Middle frontal gyrus (tissue), 1 donor: ENCODE measurements at regions not wholly inside any gene's neighbourhood (a gene's known extent, or its start where the extent isn't known, plus 50 kb on each side); places are given as distances from the start of the nearest gene placed in this dataset.
"Not testable (repeated sequence)": the region's sequence is repeated elsewhere in the genome, so short reads cannot be mapped to it uniquely, and the experiment has no call there.

Source experiments
- DNase-seq: peaks from one replicate; pipeline ENCODE4 v3.0.0-alpha.2; 2015; ENCODE audit warnings: low spot score; ENCODE audit errors: extremely low spot score

GRCh38 chr2:38483776-38484501 is 106.9 kb upstream of the ATL2 start:
- DNase-seq = no peak

DNA sequence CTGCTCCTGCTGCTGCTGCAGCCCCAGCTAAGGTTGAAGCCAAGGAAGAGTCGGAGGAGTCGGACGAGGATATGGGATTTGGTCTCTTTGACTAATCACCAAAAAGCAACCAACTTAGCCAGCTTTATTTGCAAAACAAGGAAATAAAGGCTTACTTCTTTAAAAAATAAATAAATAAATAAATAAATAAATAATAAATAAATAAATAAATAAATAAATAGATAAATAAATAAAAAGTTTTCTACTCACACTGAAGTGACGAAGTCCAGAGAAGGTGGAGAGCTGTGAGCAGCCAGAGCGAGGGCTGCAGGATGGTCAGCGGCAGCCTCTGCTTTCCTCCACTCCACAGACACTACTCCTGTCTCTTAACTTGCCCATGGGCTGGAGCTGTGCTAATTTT is 105.6 kb upstream of the ATL2 start:
- not testable (repeated sequence) for DNase-seq

GRCh38 chr2:38480617-38481016 is 103.5 kb upstream of the ATL2 start:
- DNase-seq = no peak

GRCh38 chr2:38477006-38477405 is 99.9 kb upstream of the ATL2 start:
- DNase-seq = no peak

DNA sequence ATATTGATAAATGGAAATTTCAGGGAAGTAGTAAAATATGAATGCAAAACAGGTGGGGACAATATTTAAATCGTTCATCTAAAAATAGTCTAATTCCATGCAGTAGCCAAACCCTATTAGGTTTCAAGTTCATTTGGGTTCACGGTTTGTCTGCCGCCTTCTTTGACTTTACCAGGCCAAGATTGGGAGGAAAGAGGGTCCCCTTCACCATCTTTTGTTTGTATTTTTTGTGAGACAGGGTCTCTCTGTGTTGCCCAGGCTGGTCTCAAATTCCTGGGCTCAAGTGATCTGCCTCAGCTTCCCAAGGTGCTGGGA is 98.5 kb upstream of the ATL2 start:
- DNase-seq = no peak

- no peak for DNase-seq
Measured at GRCh38 chr2:38474715-38475566, 97.9 kb upstream of the ATL2 start.

DNA sequence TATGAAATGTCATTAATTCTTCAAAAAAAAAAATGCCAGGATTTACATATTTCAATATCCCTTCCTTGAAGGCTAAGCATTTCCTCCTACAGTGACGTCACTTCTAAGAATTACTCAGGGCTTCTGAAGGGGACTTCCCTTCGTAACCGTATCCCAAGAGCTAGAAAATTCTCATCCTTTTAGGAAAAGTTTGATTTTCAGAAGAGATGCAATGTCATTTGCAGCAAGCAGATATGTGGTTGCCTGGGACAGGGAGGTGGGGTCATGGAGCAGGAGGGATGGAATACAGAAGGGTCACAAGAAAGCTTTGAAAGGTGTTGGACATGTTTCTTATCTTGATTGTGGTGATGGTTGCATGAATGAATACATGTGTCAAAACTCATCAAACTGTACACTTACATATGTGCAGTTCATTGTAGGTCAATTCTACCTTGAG is 97.0 kb upstream of the ATL2 start:
- DNase-seq = no peak

DNA sequence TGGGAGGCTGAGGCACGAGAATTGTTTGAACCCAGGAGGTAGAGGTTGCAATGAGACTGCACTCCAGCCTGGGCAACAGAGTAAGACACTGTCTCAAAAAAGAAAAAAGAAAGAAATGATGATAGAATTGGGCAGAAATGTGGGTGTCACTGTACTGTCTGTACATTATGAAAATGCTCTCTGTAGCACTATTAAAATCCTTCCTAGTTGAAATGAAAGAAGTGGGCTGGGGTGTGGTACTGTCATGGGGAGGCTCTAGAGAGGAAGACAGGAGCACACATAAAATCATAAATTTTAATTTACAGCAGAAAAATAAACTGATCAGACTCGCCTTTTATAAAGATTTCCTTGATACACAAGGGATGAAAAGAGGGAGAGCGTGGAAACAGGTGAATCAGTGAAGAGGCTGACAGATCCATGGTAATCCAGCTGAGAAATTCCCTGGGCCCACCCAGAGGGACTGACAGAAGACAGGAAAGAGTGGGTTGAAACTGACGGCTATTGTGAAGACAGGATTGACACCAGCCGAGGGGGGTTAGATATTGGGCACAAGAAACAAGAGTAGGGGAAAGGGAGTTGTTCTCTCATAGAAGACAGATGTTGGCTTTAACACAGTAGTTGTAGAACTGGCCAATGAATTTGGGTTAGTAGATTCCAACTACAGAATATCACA is 96.4 kb upstream of the ATL2 start:
- no peak for DNase-seq

GRCh38 chr2:38470115-38470514 is 93.0 kb upstream of the ATL2 start:
- no peak for DNase-seq

DNA sequence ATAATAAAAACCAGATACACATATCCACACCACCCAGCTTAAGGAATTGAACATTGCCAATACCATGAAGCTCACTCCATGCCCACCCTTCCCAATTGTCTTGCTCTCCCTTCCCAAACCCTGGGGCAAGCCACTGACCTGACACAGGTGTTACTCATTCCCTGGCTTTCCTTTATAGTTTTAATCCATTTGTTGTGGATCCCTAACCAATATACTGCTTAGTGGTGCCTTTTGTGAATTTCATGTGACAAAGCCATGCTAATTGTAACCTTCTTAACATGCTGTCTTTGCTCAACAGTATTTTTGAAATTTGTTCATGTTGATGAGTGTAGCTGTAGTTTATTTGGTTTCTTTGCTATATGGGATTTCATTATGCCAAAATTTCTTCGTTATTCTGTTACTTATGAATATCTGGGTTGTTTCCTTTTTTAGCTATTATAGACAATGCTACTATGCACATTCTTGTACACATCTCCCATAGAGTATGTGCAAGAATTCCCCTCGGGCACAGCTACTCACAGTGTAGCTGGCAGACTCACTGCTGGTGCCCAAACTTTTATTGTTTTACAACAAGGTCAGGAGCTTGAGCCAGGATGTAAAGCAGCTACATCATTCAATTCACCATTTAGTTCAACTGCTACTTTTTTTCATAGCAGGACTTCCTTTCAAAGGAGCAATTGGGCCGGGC is 90.8 kb upstream of the ATL2 start:
- no peak for DNase-seq

GRCh38 chr2:38466876-38467767 is 90.0 kb upstream of the ATL2 start:
- no peak for DNase-seq

- no peak for DNase-seq
Measured at GRCh38 chr2:38466409-38466808, 89.3 kb upstream of the ATL2 start.

DNA sequence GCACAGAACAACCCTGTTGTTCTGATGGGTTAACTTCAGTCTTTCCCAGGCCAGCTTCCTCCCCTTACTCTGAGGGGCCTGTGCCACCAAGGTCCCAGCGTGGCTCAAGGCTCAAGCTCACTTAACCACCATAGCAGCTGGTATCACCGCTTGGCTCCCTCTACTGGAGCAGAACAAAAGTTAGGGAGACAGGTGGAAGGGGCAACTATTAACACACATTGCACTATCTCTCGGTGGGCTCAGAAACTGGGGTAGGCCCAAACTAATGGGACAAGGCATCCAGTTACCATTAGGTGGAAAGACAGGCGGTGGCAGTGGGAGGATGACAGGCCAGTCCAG is 88.7 kb upstream of the ATL2 start:
- no peak for DNase-seq

DNA sequence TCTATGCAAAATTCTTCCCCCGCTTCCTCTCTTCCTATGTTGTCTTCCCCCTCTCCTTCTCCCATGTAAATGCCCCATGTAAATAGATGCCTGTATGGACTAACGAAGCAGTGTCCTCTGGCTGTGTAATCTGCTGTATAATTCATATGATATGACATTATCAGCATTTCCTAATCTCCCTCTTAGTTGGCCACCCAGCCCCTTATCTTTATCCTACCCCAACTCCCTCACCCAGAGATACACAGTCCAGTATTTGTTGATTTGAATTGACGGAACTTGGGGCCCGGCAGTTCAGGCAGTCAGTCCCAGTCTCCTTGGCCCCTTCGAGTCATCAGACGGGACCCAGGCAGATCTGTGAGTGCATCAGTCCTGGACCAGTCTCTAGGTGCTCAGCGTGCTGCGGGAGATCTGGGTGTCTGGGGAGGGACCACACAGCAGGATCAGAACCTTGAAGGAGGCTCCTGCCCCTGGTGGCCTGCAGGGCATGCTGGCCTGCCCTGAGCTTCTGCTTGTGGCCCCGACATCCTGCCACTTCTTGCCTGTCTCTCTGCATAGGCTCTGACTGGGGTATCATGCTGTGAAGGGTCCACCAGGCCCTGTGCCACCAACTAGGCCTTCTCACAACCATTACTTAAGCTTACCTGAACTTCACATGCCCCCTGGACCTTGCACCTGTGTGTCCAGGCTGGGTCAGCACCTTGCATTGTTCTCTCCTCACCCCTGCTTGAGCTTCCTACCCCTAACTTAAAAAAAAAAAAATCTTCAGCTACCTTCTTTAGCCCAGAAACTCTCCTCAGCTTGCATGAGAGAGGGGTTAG is 88.1 kb upstream of the ATL2 start:
- DNase-seq = no peak

DNA sequence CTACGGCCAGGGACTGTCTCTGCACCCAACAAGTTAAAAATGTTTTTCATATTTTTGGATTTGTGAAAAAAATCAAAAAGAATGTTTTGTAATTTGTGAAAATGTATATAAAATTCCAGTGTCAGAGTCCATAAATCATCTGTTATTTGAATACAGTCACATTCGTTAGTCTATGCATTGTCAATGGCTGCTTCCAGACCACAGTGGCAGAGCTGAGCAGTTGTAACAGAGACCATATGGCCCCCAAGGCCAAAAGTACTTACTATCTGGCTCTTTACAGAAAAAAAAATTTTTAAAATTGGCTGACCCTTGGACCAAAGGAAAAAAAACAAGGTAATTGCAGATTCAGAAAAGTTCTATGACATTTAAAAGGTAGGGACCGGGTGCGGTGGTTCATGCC is 86.7 kb upstream of the ATL2 start:
- no peak for DNase-seq

GRCh38 chr2:38462121-38462661 is 85.1 kb upstream of the ATL2 start:
- DNase-seq = no peak

DNA sequence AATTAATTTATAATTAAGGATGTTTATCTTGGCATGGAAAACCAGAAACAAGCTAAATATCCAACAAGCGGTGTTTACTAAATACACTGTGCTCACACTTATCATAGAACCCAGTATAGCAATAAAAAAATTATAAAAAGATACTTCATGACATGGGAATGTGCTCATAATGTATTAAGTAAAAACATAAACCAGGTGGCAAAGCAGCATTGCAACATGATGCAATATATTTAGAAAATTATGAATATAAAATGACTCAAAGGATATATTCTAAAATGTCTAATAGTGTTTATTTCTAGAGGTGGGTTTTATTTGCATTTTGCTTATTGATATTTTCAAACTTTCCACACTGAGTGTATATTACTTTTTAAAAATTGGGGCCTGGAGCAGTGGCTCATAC is 84.4 kb upstream of the ATL2 start:
- no peak for DNase-seq

GRCh38 chr2:38460313-38460712 is 83.2 kb upstream of the ATL2 start:
- no peak for DNase-seq

- no peak for DNase-seq
Measured at GRCh38 chr2:38454081-38454480, 77.0 kb upstream of the ATL2 start.

- DNase-seq = not testable (repeated sequence)
Measured at GRCh38 chr2:38451778-38452177, 74.7 kb upstream of the ATL2 start.
